Activated CD4-positive, alpha-beta T cell treated with anti-CD3 and anti-CD28 coated beads, Interleukin-2, amount 50 U/mL, for 24 hours (primary cell): ENCODE measurements at regions not wholly inside any gene's neighbourhood (a gene's known extent, or its start where the extent isn't known, plus 50 kb on each side); places are given as distances from the start of the nearest gene placed in this dataset.

Experiments used
- DNase-seq, 2 donors: peaks; one replicate each; pipeline ENCODE4 v3.0.0-alpha.2; 2020; ENCODE audit warnings: low read depth in 1 of 2, low spot score in 1 of 2

- DNase-seq, result no peak
Observed at GRCh38 chr20:56798634-56799033, 169.5 kb downstream of the TFAP2C start.

GRCh38 chr20:56799187-56799586, 170.1 kb downstream of the TFAP2C start:
- no peak for DNase-seq

GRCh38 chr20:56800088-56800487, 171.0 kb downstream of the TFAP2C start:
- DNase-seq, result no peak

- no peak for DNase-seq
Observed at GRCh38 chr20:56801971-56802755, 173.1 kb downstream of the TFAP2C start.

- no peak for DNase-seq
Observed at GRCh38 chr20:56802805-56803204, 173.7 kb downstream of the TFAP2C start.

- no peak for DNase-seq
Observed at GRCh38 chr20:56805313-56805712, 176.2 kb downstream of the TFAP2C start.

- no peak for DNase-seq
Observed at GRCh38 chr20:56805966-56806365, 176.9 kb downstream of the TFAP2C start.

- DNase-seq, result no peak
Observed at GRCh38 chr20:56806952-56807517, 177.9 kb downstream of the TFAP2C start.

GRCh38 chr20:56808117-56808725, 179.1 kb downstream of the TFAP2C start:
- DNase-seq, result no peak

GRCh38 chr20:56808732-56809131, 179.6 kb downstream of the TFAP2C start:
- no peak for DNase-seq

GRCh38 chr20:56809668-56810067, 180.6 kb downstream of the TFAP2C start:
- no peak for DNase-seq

- no peak for DNase-seq
Observed at GRCh38 chr20:56810141-56810540, 181.0 kb downstream of the TFAP2C start.

GRCh38 chr20:56815796-56816195, 186.7 kb downstream of the TFAP2C start:
- no peak for DNase-seq

GRCh38 chr20:56816349-56816748, 187.2 kb downstream of the TFAP2C start:
- DNase-seq, result no peak

GRCh38 chr20:56817780-56818675, 188.9 kb downstream of the TFAP2C start:
- DNase-seq, result no peak

- no peak for DNase-seq
Observed at GRCh38 chr20:56820984-56821383, 191.9 kb downstream of the TFAP2C start.

GRCh38 chr20:56826306-56826704, 197.2 kb downstream of the TFAP2C start:
- no peak for DNase-seq

- DNase-seq, result no peak
Observed at GRCh38 chr20:56826705-56827665, 197.9 kb downstream of the TFAP2C start.

- DNase-seq, result no peak
Observed at GRCh38 chr20:56827763-56828162, 198.7 kb downstream of the TFAP2C start.

- no peak for DNase-seq
Observed at GRCh38 chr20:56828402-56828801, 199.3 kb downstream of the TFAP2C start.
